GM19438 (cell line): ENCODE measurements at regions not wholly inside any gene's neighbourhood (a gene's known extent, or its start where the extent isn't known, plus 50 kb on each side); places are given as distances from the start of the nearest gene placed in this dataset.
"Not testable (repeated sequence)": the region's sequence is repeated elsewhere in the genome, so short reads cannot be mapped to it uniquely, and the experiment has no call there.

Experiments
- ATAC-seq: cut with Tn5 transposase; IDR thresholded peaks from one replicate; pipeline ENCODE4 v1.9.1; 2021; ENCODE audit warnings: low read depth; ENCODE audit not compliant: unreplicated experiment

DNA sequence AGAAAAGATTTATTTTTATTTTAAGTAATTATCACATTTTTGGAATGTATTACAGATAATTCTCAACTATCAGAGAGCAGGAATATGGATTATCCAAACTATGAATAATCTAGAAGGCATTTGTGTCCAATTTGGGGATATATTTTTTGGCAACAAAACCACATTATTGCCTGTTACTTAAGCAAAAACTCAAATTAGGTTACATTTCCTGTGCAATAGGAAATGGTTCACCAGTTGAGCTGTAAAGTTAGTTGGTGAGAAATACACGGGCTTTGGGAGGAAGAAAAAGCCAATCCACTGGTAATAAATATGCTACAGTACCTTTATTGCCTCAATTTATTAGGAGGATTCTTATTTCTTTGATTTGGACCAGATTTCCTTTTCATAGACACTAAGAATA is 1075.2 kb downstream of the PCDH9 start:
- no peak for ATAC-seq

GRCh38 chr13:66154354-66154753 is 1075.8 kb downstream of the PCDH9 start:
- ATAC-seq: no peak

GRCh38 chr13:66152596-66152995 is 1077.5 kb downstream of the PCDH9 start:
- no peak for ATAC-seq

GRCh38 chr13:66144357-66144756 is 1085.8 kb downstream of the PCDH9 start:
- ATAC-seq: not testable (repeated sequence)

DNA sequence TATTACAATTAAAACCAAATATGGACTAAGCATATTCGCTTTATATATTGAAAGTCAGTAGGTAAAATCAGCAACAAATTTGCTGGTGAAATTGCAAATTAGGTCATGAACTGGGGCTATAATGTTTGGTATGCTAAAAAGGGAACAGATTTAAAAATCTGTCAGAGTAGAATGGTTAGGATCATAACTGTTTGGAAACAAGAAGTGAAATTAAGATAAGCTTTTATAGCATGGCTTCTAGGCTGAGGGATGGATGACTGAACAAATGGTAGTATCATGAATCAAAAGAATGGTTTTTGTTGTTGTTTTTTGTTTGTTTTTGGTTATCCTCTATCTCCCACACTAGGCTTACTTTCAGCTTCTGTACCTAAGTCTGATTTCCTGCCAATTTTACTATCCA is 1090.4 kb downstream of the PCDH9 start:
- ATAC-seq: no peak

GRCh38 chr13:66139250-66139649 is 1090.9 kb downstream of the PCDH9 start:
- ATAC-seq: no peak

GRCh38 chr13:66138172-66138811 is 1091.8 kb downstream of the PCDH9 start:
- ATAC-seq: peak; percentile 89

DNA sequence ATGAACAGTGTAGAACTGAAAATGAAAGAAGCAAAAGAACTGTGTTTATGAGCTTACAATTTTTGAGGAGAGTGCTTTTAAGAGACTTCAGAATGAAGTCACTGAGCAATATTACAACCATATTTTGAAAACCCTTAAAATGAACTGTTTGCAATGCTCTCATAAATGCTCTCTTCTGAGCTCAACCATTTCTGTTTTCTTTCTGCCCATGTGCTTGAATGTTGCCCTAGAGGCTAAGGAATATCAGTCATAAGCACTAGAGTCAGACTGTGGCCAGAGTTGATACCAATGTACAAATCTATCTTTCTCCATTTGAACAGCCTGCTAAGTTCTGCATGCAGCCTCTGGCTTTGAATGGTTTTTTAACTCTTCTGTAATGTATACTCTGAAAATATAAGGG is 1092.8 kb downstream of the PCDH9 start:
- ATAC-seq: peak; percentile 26

- peak; percentile 96 for ATAC-seq
Measured at GRCh38 chr13:66128692-66129269, 1101.4 kb downstream of the PCDH9 start.

GRCh38 chr13:66128201-66128600 is 1101.9 kb downstream of the PCDH9 start:
- no peak for ATAC-seq

- ATAC-seq: no peak
Measured at GRCh38 chr13:66117563-66117962, 1112.6 kb downstream of the PCDH9 start.

DNA sequence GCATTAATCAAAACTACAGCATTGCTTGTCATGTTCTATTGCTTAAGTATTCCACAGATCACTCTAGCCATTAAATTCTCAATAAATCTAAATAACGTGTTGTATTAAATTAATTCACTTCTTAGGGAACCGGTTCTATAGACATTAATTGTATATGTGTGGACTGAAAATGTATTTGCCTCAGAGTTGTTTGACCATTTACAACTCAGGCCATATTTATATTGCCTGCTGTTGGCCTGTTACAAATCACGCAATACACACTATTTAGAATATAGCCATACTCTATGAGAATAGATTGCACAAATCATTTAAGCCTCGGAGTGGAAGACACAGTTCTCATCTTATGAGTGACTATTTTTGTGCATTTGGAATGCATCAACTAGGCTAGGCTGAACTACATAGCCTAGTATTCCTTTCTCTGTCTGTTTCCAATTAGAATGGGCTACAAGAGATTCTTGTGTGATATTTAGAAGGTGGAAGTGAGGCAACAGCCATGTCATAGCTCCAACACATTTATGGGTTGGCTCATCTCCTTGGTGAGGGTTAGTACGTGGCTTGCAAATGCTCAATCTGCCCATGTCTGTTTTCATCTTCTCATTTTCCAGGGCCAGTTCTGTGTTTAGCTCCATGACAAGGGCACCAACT is 1116.1 kb downstream of the PCDH9 start:
- ATAC-seq: no peak

GRCh38 chr13:66111628-66112027 is 1118.5 kb downstream of the PCDH9 start:
- no peak for ATAC-seq

DNA sequence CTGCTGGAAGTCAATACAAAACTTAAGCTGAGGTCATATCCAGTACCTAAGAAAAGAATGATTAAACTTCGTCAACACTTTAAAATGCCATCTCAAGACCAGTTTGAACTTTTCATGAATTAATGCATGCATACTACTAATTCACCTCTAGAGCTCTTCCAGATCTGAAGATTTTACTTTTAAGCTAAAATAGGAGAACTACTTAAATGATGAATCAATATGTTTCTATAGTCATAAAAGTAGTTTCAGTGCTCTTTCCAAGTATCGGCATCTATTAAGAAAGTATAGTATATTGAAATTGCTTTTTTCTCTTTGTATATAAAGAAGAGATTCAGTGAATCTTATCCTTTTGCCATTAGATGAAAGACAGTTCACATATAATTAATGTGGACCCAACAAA is 1123.9 kb downstream of the PCDH9 start:
- ATAC-seq: no peak

- ATAC-seq: no peak
Measured at GRCh38 chr13:66102864-66103263, 1127.3 kb downstream of the PCDH9 start.

DNA sequence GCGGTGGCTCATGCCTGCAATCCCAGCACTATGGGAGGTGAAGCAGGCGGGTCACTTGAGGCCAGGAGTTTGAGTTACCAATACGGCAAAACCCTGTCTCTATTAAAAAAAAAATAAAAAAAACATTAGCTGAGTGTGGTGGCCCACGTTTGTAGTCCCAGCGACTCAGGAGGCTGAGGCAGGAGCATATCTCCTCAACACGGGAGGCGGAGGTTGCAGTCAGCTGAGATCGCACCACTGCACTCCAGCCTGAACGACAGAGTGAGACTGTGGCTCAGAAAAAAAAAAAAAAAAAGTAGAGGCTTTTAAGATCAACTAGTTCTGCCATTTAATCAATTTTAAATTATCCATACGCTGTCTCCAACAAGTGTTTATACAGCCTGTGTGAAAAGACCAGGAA is 1130.3 kb downstream of the PCDH9 start:
- no peak for ATAC-seq

GRCh38 chr13:66098931-66099628 is 1131.1 kb downstream of the PCDH9 start:
- no peak for ATAC-seq

GRCh38 chr13:66089711-66090110 is 1140.4 kb downstream of the PCDH9 start:
- ATAC-seq: no peak

- no peak for ATAC-seq
Measured at GRCh38 chr13:66087269-66087710, 1142.8 kb downstream of the PCDH9 start.

GRCh38 chr13:66077132-66077689 is 1152.9 kb downstream of the PCDH9 start:
- ATAC-seq: no peak

GRCh38 chr13:66076417-66076816 is 1153.7 kb downstream of the PCDH9 start:
- no peak for ATAC-seq
